Uterus (tissue), 3 donors: ENCODE measurements at regions not wholly inside any gene's neighbourhood (a gene's known extent, or its start where the extent isn't known, plus 50 kb on each side); places are given as distances from the start of the nearest gene placed in this dataset.
"Not testable (repeated sequence)": the region's sequence is repeated elsewhere in the genome, so short reads cannot be mapped to it uniquely, and the experiment has no call there.

ENCODE experiments used
- DNase-seq, 2 donors: peaks; one replicate each; pipeline ENCODE4 v3.0.0-alpha.2; 2019 to 2020
- H3K27ac ChIP-seq, 2 donors: fragments of 200-600 bp; sonication (generic); 1 replicate in 1 of 2; 2 replicates in 1 of 2; pipeline ENCODE4 v1.5.1; 2016 to 2018
- H3K27me3 ChIP-seq, 2 donors: fragments of 200-600 bp; sonication (generic); one replicate each; pipeline ENCODE4 v1.5.1; 2018 to 2019; ENCODE audit warnings: control low read depth in 1 of 2
- H3K36me3 ChIP-seq, 2 donors: fragments of 200-600 bp; sonication (generic); one replicate each; pipeline ENCODE4 v1.5.1; 2019; ENCODE audit warnings: control low read depth in 1 of 2
- H3K4me1 ChIP-seq, 2 donors: fragments of 200-600 bp; sonication (generic); one replicate each; pipeline ENCODE4 v1.5.1; 2018 to 2019; ENCODE audit warnings: control low read depth in 1 of 2
- H3K4me3 ChIP-seq, 2 donors: fragments of 200-600 bp; sonication (generic); 1 replicate in 1 of 2; 2 replicates in 1 of 2; pipeline ENCODE4 v1.5.1; 2018 to 2019; ENCODE audit warnings: mild to moderate bottlenecking in 1 of 2
- H3K9me3 ChIP-seq, 2 donors: fragments of 200-600 bp; sonication (generic); one replicate each; pipeline ENCODE4 v1.5.1; 2019; ENCODE audit warnings: control low read depth in 1 of 2
- POLR2A ChIP-seq, 2 donors: fragments of 450-650 bp; IDR thresholded peaks; one replicate each; pipeline ENCODE4 v1.6.1; 2016; ENCODE audit warnings: antibody characterized with exemption in 2 of 2, mild to moderate bottlenecking in 1 of 2, moderate library complexity in 1 of 2
- intact Hi-C: fragments of 100-400 bp; cut with DNase I; formaldehyde crosslinking; loops from one replicate; pipeline ENCODE4 v1.15.1; 2023; ENCODE audit warnings: low total_unique reads
- TF ChIP-seq, protein P1 (sequence below), 4 experiments: fragments of 200-600 bp in 2 of 4; fragments of 450-650 bp in 2 of 4; sonication (generic) in 2 of 4; IDR thresholded peaks; one replicate each; pipeline ENCODE4 v1.5.1; 2016 to 2019; ENCODE audit warnings: antibody characterized with exemption in 4 of 4, mild to moderate bottlenecking in 2 of 4, moderate library complexity in 1 of 4
- donor health status: DM: yes; HTN: yes; CAD: no.

DNA sequence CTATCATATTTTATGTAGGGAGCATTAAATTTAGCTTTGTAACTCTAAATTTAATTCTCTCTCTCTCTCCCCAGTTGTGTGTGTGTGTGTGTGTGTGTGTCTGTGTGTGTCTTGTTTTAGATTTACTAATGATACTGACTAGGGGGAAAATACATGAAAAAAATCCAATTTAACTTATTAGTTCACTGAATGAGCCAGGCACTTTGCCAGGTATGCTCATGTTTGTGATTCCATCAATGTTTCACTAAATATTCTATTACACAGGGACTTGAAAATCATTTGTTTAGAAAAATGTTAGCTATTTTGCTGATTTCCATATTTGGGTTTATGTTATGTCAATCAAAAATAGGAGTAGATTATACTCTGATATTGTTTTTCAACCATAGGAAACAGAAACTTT, 203.7 kb upstream of the ZNF804A start:
- H3K27ac ChIP-seq = no peak overlapping the region
- DNase-seq = no peak
- no peaks in the 10 kb centered on the region for H3K4me1 ChIP-seq
- TF ChIP-seq POLR2A (IDR thresholded peaks at IDR 0.05) = no peak
- TF ChIP-seq, protein P1, sequence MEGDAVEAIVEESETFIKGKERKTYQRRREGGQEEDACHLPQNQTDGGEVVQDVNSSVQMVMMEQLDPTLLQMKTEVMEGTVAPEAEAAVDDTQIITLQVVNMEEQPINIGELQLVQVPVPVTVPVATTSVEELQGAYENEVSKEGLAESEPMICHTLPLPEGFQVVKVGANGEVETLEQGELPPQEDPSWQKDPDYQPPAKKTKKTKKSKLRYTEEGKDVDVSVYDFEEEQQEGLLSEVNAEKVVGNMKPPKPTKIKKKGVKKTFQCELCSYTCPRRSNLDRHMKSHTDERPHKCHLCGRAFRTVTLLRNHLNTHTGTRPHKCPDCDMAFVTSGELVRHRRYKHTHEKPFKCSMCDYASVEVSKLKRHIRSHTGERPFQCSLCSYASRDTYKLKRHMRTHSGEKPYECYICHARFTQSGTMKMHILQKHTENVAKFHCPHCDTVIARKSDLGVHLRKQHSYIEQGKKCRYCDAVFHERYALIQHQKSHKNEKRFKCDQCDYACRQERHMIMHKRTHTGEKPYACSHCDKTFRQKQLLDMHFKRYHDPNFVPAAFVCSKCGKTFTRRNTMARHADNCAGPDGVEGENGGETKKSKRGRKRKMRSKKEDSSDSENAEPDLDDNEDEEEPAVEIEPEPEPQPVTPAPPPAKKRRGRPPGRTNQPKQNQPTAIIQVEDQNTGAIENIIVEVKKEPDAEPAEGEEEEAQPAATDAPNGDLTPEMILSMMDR (IDR thresholded peaks at IDR 0.05) = no peak
- no peaks in the 10 kb centered on the region for H3K9me3 ChIP-seq
- no peaks in the 10 kb centered on the region for H3K27me3 ChIP-seq
- no peak overlapping the region for H3K4me3 ChIP-seq
- intact Hi-C loops = no loop called here
- H3K36me3 ChIP-seq = no peaks in the 10 kb centered on the region

DNA sequence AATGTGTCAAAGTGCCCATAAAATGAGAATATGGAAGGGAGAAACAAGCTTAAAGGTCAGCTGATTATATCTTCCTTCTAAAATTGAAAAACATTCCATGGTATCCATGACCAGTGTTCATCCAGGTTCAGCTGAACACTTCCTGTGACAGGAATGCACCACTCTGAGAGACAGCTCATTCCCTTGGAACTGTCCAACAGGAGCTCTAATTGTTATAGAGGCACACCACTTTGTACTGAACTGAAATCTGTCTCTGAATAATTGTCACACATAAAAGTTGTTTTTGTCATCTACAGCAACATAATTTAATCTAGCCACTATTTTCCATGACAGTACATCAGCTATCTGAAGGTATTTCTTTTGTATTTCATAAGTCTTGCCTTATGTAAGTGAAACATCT, 195.9 kb upstream of the ZNF804A start:
- Histone ChIP-seq H3K4me3 (no peak overlapping the region), H3K27me3 (no peaks in the 10 kb centered on the region), H3K9me3 (no peaks in the 10 kb centered on the region), H3K27ac (no peak overlapping the region), H3K36me3 (no peaks in the 10 kb centered on the region), H3K4me1 (no peaks in the 10 kb centered on the region)
- TF ChIP-seq, protein P1 (IDR thresholded peaks at IDR 0.05) = no peak
- no peak for TF ChIP-seq POLR2A (IDR thresholded peaks at IDR 0.05)
- intact Hi-C loops = no loop called here
- DNase-seq = no peak

DNA sequence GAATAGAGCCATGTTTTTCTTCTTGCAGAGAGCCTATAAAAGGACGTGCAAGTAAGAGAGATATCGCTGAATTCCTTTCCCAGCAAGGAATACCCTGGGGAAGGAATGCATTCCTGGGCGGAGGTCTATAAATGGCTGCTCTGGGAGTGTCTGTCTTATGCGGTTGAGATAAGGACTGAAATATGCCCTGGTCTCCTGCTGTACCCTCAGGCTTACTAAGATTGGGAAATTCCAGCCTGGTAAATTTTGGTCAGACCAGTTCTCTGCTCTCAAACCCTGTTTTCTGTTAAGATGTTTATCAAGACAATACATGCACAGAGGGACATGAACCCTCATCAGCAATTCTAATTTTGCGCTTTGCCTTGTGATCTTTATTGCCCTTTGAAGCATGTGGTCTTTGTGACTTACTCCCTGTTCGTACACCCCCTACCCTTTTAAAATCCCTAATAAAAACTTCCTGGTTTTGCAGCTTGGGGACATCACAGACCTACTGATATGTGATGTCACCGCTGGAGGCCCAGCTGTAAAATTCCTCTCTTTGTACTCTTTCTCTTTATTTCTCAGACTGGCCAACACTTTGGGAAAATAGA, 191.2 kb upstream of the ZNF804A start:
- H3K27me3 ChIP-seq, H3K4me3 ChIP-seq, DNase-seq, H3K36me3 ChIP-seq, H3K9me3 ChIP-seq, H3K27ac ChIP-seq, H3K4me1 ChIP-seq, intact Hi-C loops: not testable (repeated sequence)

DNA sequence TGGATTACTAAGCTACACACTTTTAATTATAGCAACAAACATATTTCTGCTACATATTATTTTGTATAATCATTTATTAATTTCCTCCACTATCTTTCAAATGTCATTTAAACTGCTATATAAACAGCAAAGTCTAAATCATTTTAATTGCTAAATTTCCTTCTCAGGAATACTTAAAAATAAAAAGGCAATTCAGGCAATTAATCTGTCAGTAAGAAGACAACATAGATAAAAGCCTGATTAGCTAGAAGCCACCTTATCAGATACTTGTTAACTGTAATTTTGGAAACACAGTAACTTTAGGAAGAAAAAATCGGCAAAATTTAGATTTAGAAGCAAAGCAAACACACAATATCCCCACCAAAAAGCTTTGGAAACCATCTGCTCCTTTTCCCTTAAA, 188.2 kb upstream of the ZNF804A start:
- Histone ChIP-seq H3K4me1 (no peaks in the 10 kb centered on the region), H3K4me3 (no peak overlapping the region), H3K27ac (no peak overlapping the region), H3K27me3 (no peaks in the 10 kb centered on the region), H3K36me3 (no peaks in the 10 kb centered on the region), H3K9me3 (no peaks in the 10 kb centered on the region)
- DNase-seq = no peak
- intact Hi-C loops = no loop called here
- no peak for TF ChIP-seq POLR2A (IDR thresholded peaks at IDR 0.05)
- TF ChIP-seq, protein P1 (IDR thresholded peaks at IDR 0.05) = no peak

DNA sequence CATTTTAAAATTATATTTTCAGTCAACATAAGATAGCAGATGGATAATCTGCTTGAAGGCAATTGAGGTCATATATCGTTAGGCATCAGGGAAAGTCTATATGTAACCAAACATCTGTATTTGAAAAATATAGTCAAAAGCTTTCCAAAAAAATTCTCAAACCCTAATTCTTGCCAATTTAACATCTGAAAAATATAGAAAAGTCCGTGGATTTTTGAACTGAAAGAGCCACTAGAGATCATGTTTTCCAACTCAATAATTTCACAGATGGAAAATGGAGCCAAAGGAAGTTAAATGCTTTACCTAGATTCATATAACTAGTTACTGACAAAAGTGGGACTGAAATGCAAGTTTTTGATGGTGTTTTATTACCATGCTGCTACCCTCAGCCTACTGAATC, 185.1 kb upstream of the ZNF804A start:
- Histone ChIP-seq H3K36me3 (no peaks in the 10 kb centered on the region), H3K27me3 (no peaks in the 10 kb centered on the region), H3K4me1 (no peaks in the 10 kb centered on the region), H3K27ac (no peak overlapping the region), H3K9me3 (no peaks in the 10 kb centered on the region), H3K4me3 (no peak overlapping the region)
- TF ChIP-seq, protein P1 (IDR thresholded peaks at IDR 0.05) = no peak
- TF ChIP-seq POLR2A (IDR thresholded peaks at IDR 0.05) = no peak
- no peak for DNase-seq
- intact Hi-C loops = no loop called here

DNA sequence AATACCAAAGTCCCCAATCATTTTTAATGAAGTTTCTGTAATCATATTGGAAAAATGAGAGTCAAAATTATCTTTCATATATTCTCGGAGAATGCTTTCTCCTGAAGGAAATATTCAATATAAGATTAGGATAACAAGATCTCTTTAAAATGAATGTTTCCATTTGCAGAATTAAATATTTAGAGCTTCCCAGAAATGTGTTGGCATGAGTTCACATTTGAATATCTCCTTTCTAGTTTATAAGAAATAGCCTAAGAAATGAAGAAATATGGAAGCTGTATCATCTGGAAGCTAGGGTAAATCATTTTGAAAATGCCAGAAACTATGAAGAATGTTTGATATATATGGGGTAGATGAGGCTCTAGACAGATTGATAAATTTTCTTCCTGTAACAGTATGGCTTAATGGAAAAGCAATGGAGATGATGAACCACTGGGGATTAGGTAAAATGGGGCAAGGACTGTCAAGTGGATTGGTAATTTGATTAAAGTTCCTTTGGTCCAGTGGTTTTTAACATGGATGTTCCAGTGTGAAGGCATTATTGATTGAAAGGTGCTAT, 184.6 kb upstream of the ZNF804A start:
- intact Hi-C loops = no loop called here
- TF ChIP-seq, protein P1 (IDR thresholded peaks at IDR 0.05) = no peak
- TF ChIP-seq POLR2A (IDR thresholded peaks at IDR 0.05) = no peak
- Histone ChIP-seq H3K27me3 (no peaks in the 10 kb centered on the region), H3K36me3 (no peaks in the 10 kb centered on the region), H3K27ac (no peak overlapping the region), H3K4me3 (no peak overlapping the region), H3K4me1 (no peaks in the 10 kb centered on the region), H3K9me3 (no peaks in the 10 kb centered on the region)
- DNase-seq = no peak
